H1 (cell line): ENCODE measurements at regions not wholly inside any gene's neighbourhood (a gene's known extent, or its start where the extent isn't known, plus 50 kb on each side); places are given as distances from the start of the nearest gene placed in this dataset.

ENCODE experiments used
- CTCF ChIA-PET: fragments of 300-600 bp; sonication (Branson Sonifier 250); formaldehyde crosslinking; loops from one replicate; lab custom pipeline; 2021; ENCODE audit not compliant: partially characterized antibody; lab: Charles Lee
- POLR2A ChIA-PET: fragments of 300-600 bp; sonication (Branson Sonifier 250); formaldehyde crosslinking; loops from one replicate; lab custom pipeline; 2021; ENCODE audit warnings: inconsistent platforms; ENCODE audit not compliant: partially characterized antibody; lab: Charles Lee
- DNase-seq, 2 experiments: peaks; one replicate each; pipeline versions ENCODE4 v3.0.0 to v3.0.0-alpha.2; 2010 to 2022; ENCODE audit warnings: low spot score in 2 of 2, low read depth in 1 of 2, mixed read lengths in 1 of 2
- FAIRE-seq: peaks from 2 replicates; lab custom pipeline; 2011; peaks lifted over from hg19 to GRCh38; lab: Jason Lieb, UNC
- H2AFZ ChIP-seq: 2 replicates; pipeline ENCODE4 v1.8.1; 2012; ENCODE audit warnings: low read length, inconsistent platforms
- H2AK5ac ChIP-seq: 2 replicates; pipeline ENCODE4 v1.6.1; 2013; ENCODE audit warnings: low read depth, low read length
- H2BK120ac ChIP-seq: replicated peaks from 2 replicates; pipeline ENCODE3; 2013; ENCODE audit warnings: low read depth, low read length, inconsistent platforms
- H2BK12ac ChIP-seq: 2 replicates; pipeline ENCODE4 v1.6.1; 2013; ENCODE audit warnings: low read depth, low read length
- H2BK15ac ChIP-seq: 2 replicates; pipeline ENCODE4 v1.6.1; 2013; ENCODE audit warnings: low read length
- H2BK20ac ChIP-seq: 2 replicates; pipeline ENCODE4 v1.6.1; 2013; ENCODE audit warnings: low read length
- H2BK5ac ChIP-seq: 2 replicates; pipeline ENCODE4 v1.6.1; 2013; ENCODE audit warnings: low read depth, low read length
- H3K14ac ChIP-seq: 2 replicates; pipeline ENCODE4 v1.6.1; 2013; ENCODE audit warnings: inconsistent platforms; ENCODE audit not compliant: insufficient read length
- H3K18ac ChIP-seq: 2 replicates; pipeline ENCODE4 v1.6.1; 2013; ENCODE audit warnings: low read length; ENCODE audit errors: extremely low read depth
- H3K23ac ChIP-seq: 2 replicates; pipeline ENCODE4 v1.6.1; 2013; ENCODE audit warnings: inconsistent platforms; ENCODE audit not compliant: insufficient read length
- H3K23me2 ChIP-seq: 2 replicates; pipeline ENCODE4 v1.6.1; 2013; ENCODE audit warnings: low read depth, low read length
- H3K27ac ChIP-seq: 2 replicates; pipeline ENCODE4 v1.6.1; 2011; ENCODE audit warnings: low read depth, low read length, inconsistent platforms
- H3K27me3 ChIP-seq, 4 experiments: replicated peaks in 1 of 4; 1 replicate in 1 of 4; 2 replicates in 3 of 4; pipeline versions ENCODE4 v1.6.1 to v1.8.1; 2011 to 2013; ENCODE audit warnings: low read length in 3 of 4, mild to moderate bottlenecking in 3 of 4, inconsistent platforms in 2 of 4, mixed read lengths in 2 of 4, moderate library complexity in 1 of 4; ENCODE audit not compliant: control insufficient read depth in 3 of 4, insufficient read depth in 3 of 4; ENCODE audit errors: extremely low read depth in 1 of 4
- H3K36me3 ChIP-seq, 4 experiments: 2 replicates each; pipeline versions ENCODE4 v1.6.1 to v1.8.1; 2011 to 2013; ENCODE audit warnings: mild to moderate bottlenecking in 4 of 4, low read length in 3 of 4, moderate library complexity in 2 of 4, control low read depth in 1 of 4, inconsistent platforms in 1 of 4; ENCODE audit not compliant: insufficient read depth in 4 of 4, control insufficient read depth in 2 of 4
- H3K4ac ChIP-seq: replicated peaks from 2 replicates; pipeline ENCODE3; 2013; ENCODE audit warnings: low read length, low read depth, mixed read lengths, inconsistent platforms; ENCODE audit not compliant: insufficient read length
- H3K4me1 ChIP-seq, 4 experiments: replicated peaks in 1 of 4; 1 replicate in 1 of 4; 2 replicates in 3 of 4; pipeline versions ENCODE4 v1.6.1 to v1.8.1; 2011 to 2013; ENCODE audit warnings: low read length in 3 of 4, inconsistent platforms in 2 of 4, mixed read lengths in 1 of 4; ENCODE audit not compliant: insufficient read depth in 4 of 4, control insufficient read depth in 3 of 4
- H3K4me2 ChIP-seq, 2 experiments: 2 replicates each; pipeline versions ENCODE4 v1.6.1 to v1.8.1; 2011 to 2013; ENCODE audit warnings: low read depth in 2 of 2, low read length in 2 of 2, control low read depth in 1 of 2, inconsistent platforms in 1 of 2, mild to moderate bottlenecking in 1 of 2; ENCODE audit not compliant: insufficient read depth in 1 of 2
- H3K4me3 ChIP-seq, 4 experiments: fragments of 200-600, 300-600 bp in 1 of 4; sonication (generic), shearing (Covaris generic), sonication (Bioruptor Twin) in 1 of 4; 2 replicates each; pipeline versions ENCODE4 v1.5.1 to v1.8.1; 2011 to 2016; ENCODE audit warnings: low read length in 4 of 4, low read depth in 3 of 4, control low read depth in 2 of 4, inconsistent platforms in 2 of 4, mild to moderate bottlenecking in 2 of 4, mixed read lengths in 1 of 4, moderate library complexity in 1 of 4; ENCODE audit not compliant: insufficient read depth in 2 of 4; ENCODE audit errors: extremely low read depth in 1 of 4
- H3K56ac ChIP-seq: replicated peaks from 2 replicates; pipeline ENCODE3; 2013; ENCODE audit warnings: low read depth, mild to moderate bottlenecking, mixed read lengths, low read length, inconsistent platforms; ENCODE audit not compliant: insufficient read length
- H3K79me1 ChIP-seq: 2 replicates; pipeline ENCODE4 v1.6.1; 2013; ENCODE audit warnings: low read depth, low read length, control low read depth
- H3K79me2 ChIP-seq, 2 experiments: 2 replicates each; pipeline versions ENCODE4 v1.6.1 to v1.8.1; 2012 to 2013; ENCODE audit warnings: low read length in 2 of 2, mild to moderate bottlenecking in 2 of 2, inconsistent platforms in 1 of 2; ENCODE audit not compliant: insufficient read depth in 2 of 2, control insufficient read depth in 1 of 2
- H3K9ac ChIP-seq, 4 experiments: replicated peaks in 1 of 4; 1 replicate in 1 of 4; 2 replicates in 3 of 4; pipeline versions ENCODE4 v1.6.1 to v1.8.1; 2011 to 2013; ENCODE audit warnings: low read depth in 3 of 4, low read length in 3 of 4, control low read depth in 2 of 4, mild to moderate bottlenecking in 2 of 4, moderate library complexity in 2 of 4, inconsistent platforms in 1 of 4; ENCODE audit errors: extremely low read depth in 1 of 4
- H3K9me3 ChIP-seq, 2 experiments: 2 replicates each; pipeline versions ENCODE4 v1.6.1 to v1.8.1; 2012 to 2013; ENCODE audit warnings: mild to moderate bottlenecking in 2 of 2, moderate library complexity in 2 of 2, control low read depth in 1 of 2, inconsistent platforms in 1 of 2, low read depth in 1 of 2, low read length in 1 of 2, mixed read lengths in 1 of 2; ENCODE audit not compliant: insufficient read depth in 2 of 2
- H4K20me1 ChIP-seq, 2 experiments: replicated peaks in 1 of 2; 2 replicates each; pipeline versions ENCODE3 to v1.8.1; 2011 to 2013; ENCODE audit warnings: inconsistent platforms in 2 of 2, low read length in 2 of 2, mild to moderate bottlenecking in 1 of 2; ENCODE audit not compliant: insufficient read depth in 2 of 2, control insufficient read depth in 1 of 2
- H4K5ac ChIP-seq: 2 replicates; pipeline ENCODE4 v1.6.1; 2013; ENCODE audit warnings: low read length, low read depth, mixed read lengths, inconsistent platforms; ENCODE audit not compliant: insufficient read length
- H4K8ac ChIP-seq: 2 replicates; pipeline ENCODE4 v1.8.0; 2013; ENCODE audit warnings: mild to moderate bottlenecking, moderate library complexity, low read length, inconsistent platforms; ENCODE audit not compliant: insufficient read depth; ENCODE audit errors: extremely low read depth
- H4K91ac ChIP-seq: replicated peaks from 2 replicates; pipeline ENCODE3; 2013; ENCODE audit warnings: low read length, mixed read lengths, inconsistent platforms; ENCODE audit not compliant: insufficient read length
- RAD21 ChIP-seq, 2 experiments: IDR thresholded peaks in 1 of 2; conservative IDR thresholded peaks in 1 of 2; 2 replicates each; pipeline ENCODE4 v1.6.1; 2011; ENCODE audit warnings: low read depth in 2 of 2, low read length in 2 of 2, improper control_type of control experiment in 1 of 2, inconsistent platforms in 1 of 2, mild to moderate bottlenecking in 1 of 2, moderate library complexity in 1 of 2
- SIN3A ChIP-seq, 2 experiments: IDR thresholded peaks in 1 of 2; conservative IDR thresholded peaks in 1 of 2; 2 replicates each; pipeline ENCODE4 v1.6.1; 2011 to 2012; ENCODE audit warnings: low read length in 2 of 2, improper control_type of control experiment in 1 of 2, low read depth in 1 of 2, mild to moderate bottlenecking in 1 of 2
- SRF ChIP-seq: IDR thresholded peaks from 2 replicates; pipeline ENCODE4 v1.6.1; 2011; ENCODE audit warnings: mild to moderate bottlenecking, low read depth, low read length, moderate library complexity

- no peak for FAIRE-seq
- H2BK15ac ChIP-seq, result no peak overlapping the region
Measured at GRCh38 chr15:81856634-81857026, 189.2 kb downstream of the MEX3B start.

More at GRCh38 chr15:81856634-81857026, 189.2 kb downstream of the MEX3B start:
- Histone ChIP-seq H3K4me3 (no peak overlapping the region), H3K79me1 (no peaks in the 10 kb centered on the region), H3K27me3 (no peaks in the 10 kb centered on the region), H4K91ac (no peak overlapping the region), H3K4ac (no peak overlapping the region), H3K4me2 (no peak overlapping the region), H2AFZ (no peak overlapping the region), H2BK20ac (no peak overlapping the region), H2BK5ac (no peak overlapping the region), H3K14ac (no peak overlapping the region), H3K23me2 (no peaks in the 10 kb centered on the region), H2BK120ac (no peak overlapping the region), H4K20me1 (no peaks in the 10 kb centered on the region), H4K8ac (no peak overlapping the region), H3K79me2 (no peaks in the 10 kb centered on the region), H3K36me3 (no peaks in the 10 kb centered on the region), H4K5ac (no peak overlapping the region), H3K18ac (no peak overlapping the region), H3K4me1 (no peaks in the 10 kb centered on the region), H2AK5ac (no peak overlapping the region), H3K27ac (no peak overlapping the region), H2BK12ac (no peak overlapping the region), H3K23ac (no peak overlapping the region), H3K9me3 (no peaks in the 10 kb centered on the region), H3K56ac (no peak overlapping the region), H3K9ac (no peak overlapping the region)
- ChIA-PET CTCF (no interaction called here), POLR2A (no interaction called here)
- TF ChIP-seq RAD21 (IDR thresholded peaks at IDR 0.05 in 1 of 2, conservative IDR thresholded peaks at IDR 0.05 in 1 of 2; ENCODE audit: low read depth in 2 of 2, low read length in 2 of 2) (no peak), SIN3A (conservative IDR thresholded peaks at IDR 0.05 in 1 of 2, IDR thresholded peaks at IDR 0.05 in 1 of 2; ENCODE audit: low read depth in 1 of 2, low read length in 2 of 2) (no peak), SRF (no peak)
- DNase-seq, result no peak
